Neural progenitor cell (in vitro differentiated cells): ENCODE measurements at regions not wholly inside any gene's neighbourhood (a gene's known extent, or its start where the extent isn't known, plus 50 kb on each side); places are given as distances from the start of the nearest gene placed in this dataset.

Experiments used
- DNase-seq: peaks from one replicate; pipeline ENCODE4 v3.0.0-alpha.2; 2016; ENCODE audit warnings: low spot score
- H2AFZ ChIP-seq: fragments of 200-600 bp; sonication (generic); replicated peaks from 2 replicates; pipeline ENCODE4 v1.6.1; 2016; ENCODE audit warnings: antibody characterized with exemption
- H3F3A ChIP-seq: fragments of 200-600 bp; sonication (generic); 2 replicates; pipeline ENCODE4 v1.6.1; 2016; ENCODE audit warnings: antibody characterized with exemption, low read depth
- H3K27ac ChIP-seq: fragments of 200-600 bp; sonication (generic); 2 replicates; pipeline ENCODE4 v1.5.1; 2016; ENCODE audit warnings: mild to moderate bottlenecking
- H3K27me3 ChIP-seq: fragments of 200-600 bp; sonication (generic); 2 replicates; pipeline ENCODE4 v1.6.1; 2016; ENCODE audit warnings: mild to moderate bottlenecking, moderate library complexity
- H3K36me3 ChIP-seq: fragments of 200-600 bp; sonication (generic); 2 replicates; pipeline ENCODE4 v1.5.1; 2016
- H3K4me1 ChIP-seq: fragments of 200-600 bp; sonication (generic); 2 replicates; pipeline ENCODE4 v1.6.1; 2016; ENCODE audit warnings: mixed run types
- H3K4me2 ChIP-seq: fragments of 200-600 bp; sonication (generic); 2 replicates; pipeline ENCODE4 v1.6.1; 2016
- H3K4me3 ChIP-seq: fragments of 200-600 bp; sonication (generic); 2 replicates; pipeline ENCODE4 v1.5.1; 2016
- H3K79me2 ChIP-seq: fragments of 200-600 bp; sonication (generic); 2 replicates; pipeline ENCODE4 v1.6.1; 2016; ENCODE audit warnings: low read depth
- H3K9ac ChIP-seq: fragments of 200-600 bp; sonication (generic); 2 replicates; pipeline ENCODE4 v1.6.1; 2016
- H3K9me3 ChIP-seq: fragments of 200-600 bp; sonication (generic); 2 replicates; pipeline ENCODE4 v1.5.1; 2016; ENCODE audit warnings: low read depth
- H4K20me1 ChIP-seq: fragments of 200-600 bp; sonication (generic); 2 replicates; pipeline ENCODE4 v1.6.1; 2016; ENCODE audit warnings: low read depth
- H3K27ac Mint-ChIP-seq: 3 replicates; pipeline ENCODE4 v1.8.0; 2021; ENCODE audit warnings: mixed read lengths
- H3K27me3 Mint-ChIP-seq: 2 replicates; pipeline ENCODE4 v1.8.0; 2022; ENCODE audit warnings: low read depth, mild to moderate bottlenecking, inconsistent platforms, moderate library complexity, mixed read lengths; ENCODE audit not compliant: insufficient read depth
- H3K36me3 Mint-ChIP-seq: 3 replicates; pipeline ENCODE4 v1.8.0; 2021; ENCODE audit warnings: mixed read lengths
- H3K4me1 Mint-ChIP-seq: 3 replicates; pipeline ENCODE4 v1.8.0; 2021; ENCODE audit warnings: mixed read lengths
- H3K4me3 Mint-ChIP-seq: 3 replicates; pipeline ENCODE4 v1.8.0; 2021; ENCODE audit warnings: mild to moderate bottlenecking, moderate library complexity, mixed read lengths
- H3K9me3 Mint-ChIP-seq: 3 replicates; pipeline ENCODE4 v1.8.0; 2020; ENCODE audit warnings: mixed read lengths
- EZH2phosphoT487 ChIP-seq: fragments of 200-600 bp; sonication (generic); IDR thresholded peaks from 2 replicates; pipeline ENCODE4 v1.6.1; 2017; ENCODE audit warnings: antibody characterized with exemption
- TF ChIP-seq, protein P1 (sequence below): fragments of 200-600 bp; sonication (generic); IDR thresholded peaks from 2 replicates; pipeline ENCODE4 v1.5.1; 2017; ENCODE audit warnings: antibody characterized with exemption, mild to moderate bottlenecking

GRCh38 chr15:57902155-57902554, 163.4 kb downstream of the ALDH1A2 start:
- Histone ChIP-seq H3K36me3 (no peaks in the 10 kb centered on the region), H4K20me1 (no peaks in the 10 kb centered on the region), H3F3A (no peaks in the 10 kb centered on the region), H3K9ac (no peak overlapping the region), H3K4me2 (no peak overlapping the region), H2AFZ (no peak overlapping the region), H3K9me3 (no peaks in the 10 kb centered on the region), H3K27me3 (no peaks in the 10 kb centered on the region), H3K27ac (no peak overlapping the region), H3K79me2 (no peaks in the 10 kb centered on the region), H3K4me1 (no peaks in the 10 kb centered on the region), H3K4me3 (no peak overlapping the region)
- peaks cover 7% of the 10 kb centered on the region for H3K27me3 Mint-ChIP-seq
- TF ChIP-seq, protein P1, sequence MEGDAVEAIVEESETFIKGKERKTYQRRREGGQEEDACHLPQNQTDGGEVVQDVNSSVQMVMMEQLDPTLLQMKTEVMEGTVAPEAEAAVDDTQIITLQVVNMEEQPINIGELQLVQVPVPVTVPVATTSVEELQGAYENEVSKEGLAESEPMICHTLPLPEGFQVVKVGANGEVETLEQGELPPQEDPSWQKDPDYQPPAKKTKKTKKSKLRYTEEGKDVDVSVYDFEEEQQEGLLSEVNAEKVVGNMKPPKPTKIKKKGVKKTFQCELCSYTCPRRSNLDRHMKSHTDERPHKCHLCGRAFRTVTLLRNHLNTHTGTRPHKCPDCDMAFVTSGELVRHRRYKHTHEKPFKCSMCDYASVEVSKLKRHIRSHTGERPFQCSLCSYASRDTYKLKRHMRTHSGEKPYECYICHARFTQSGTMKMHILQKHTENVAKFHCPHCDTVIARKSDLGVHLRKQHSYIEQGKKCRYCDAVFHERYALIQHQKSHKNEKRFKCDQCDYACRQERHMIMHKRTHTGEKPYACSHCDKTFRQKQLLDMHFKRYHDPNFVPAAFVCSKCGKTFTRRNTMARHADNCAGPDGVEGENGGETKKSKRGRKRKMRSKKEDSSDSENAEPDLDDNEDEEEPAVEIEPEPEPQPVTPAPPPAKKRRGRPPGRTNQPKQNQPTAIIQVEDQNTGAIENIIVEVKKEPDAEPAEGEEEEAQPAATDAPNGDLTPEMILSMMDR, result no peak
- no peak for TF ChIP-seq EZH2phosphoT487
- no peak overlapping the region for H3K27ac Mint-ChIP-seq
- no peaks in the 10 kb centered on the region for H3K9me3 Mint-ChIP-seq
- no peaks in the 10 kb centered on the region for H3K36me3 Mint-ChIP-seq
- no peak for DNase-seq
- H3K4me1 Mint-ChIP-seq, result no peaks in the 10 kb centered on the region
- no peak overlapping the region for H3K4me3 Mint-ChIP-seq
